HG02981 (cell line): ENCODE measurements at regions not wholly inside any gene's neighbourhood (a gene's known extent, or its start where the extent isn't known, plus 50 kb on each side); places are given as distances from the start of the nearest gene placed in this dataset.

Experiments
- ATAC-seq: cut with Tn5 transposase; IDR thresholded peaks from one replicate; pipeline ENCODE4 v1.9.1; 2021; ENCODE audit warnings: mild to moderate bottlenecking, moderate library complexity; ENCODE audit not compliant: unreplicated experiment

- ATAC-seq, result no peak
Observed at GRCh38 chr5:106737111-106737510, 933.6 kb downstream of the EFNA5 start.

- no peak for ATAC-seq
Observed at GRCh38 chr5:106732624-106733023, 938.1 kb downstream of the EFNA5 start.

GRCh38 chr5:106730912-106731311 is 939.8 kb downstream of the EFNA5 start:
- no peak for ATAC-seq

GRCh38 chr5:106730506-106730905 is 940.2 kb downstream of the EFNA5 start:
- ATAC-seq, result no peak

GRCh38 chr5:106728208-106728607 is 942.5 kb downstream of the EFNA5 start:
- no peak for ATAC-seq

GRCh38 chr5:106727071-106727470 is 943.7 kb downstream of the EFNA5 start:
- ATAC-seq, result no peak

GRCh38 chr5:106720367-106720766 is 950.4 kb downstream of the EFNA5 start:
- no peak for ATAC-seq

GRCh38 chr5:106699796-106700195 is 970.9 kb downstream of the EFNA5 start:
- ATAC-seq, result no peak

GRCh38 chr5:106699198-106699597 is 971.5 kb downstream of the EFNA5 start:
- no peak for ATAC-seq

GRCh38 chr5:106698169-106698568 is 972.6 kb downstream of the EFNA5 start:
- ATAC-seq, result no peak

GRCh38 chr5:106691701-106692100 is 979.0 kb downstream of the EFNA5 start:
- no peak for ATAC-seq

- no peak for ATAC-seq
Observed at GRCh38 chr5:106690585-106690984, 980.2 kb downstream of the EFNA5 start.

GRCh38 chr5:106680330-106680729 is 990.4 kb downstream of the EFNA5 start:
- peak; percentile 79 for ATAC-seq

GRCh38 chr5:106677057-106677456 is 993.7 kb downstream of the EFNA5 start:
- no peak for ATAC-seq

GRCh38 chr5:106675687-106676086 is 995.0 kb downstream of the EFNA5 start:
- ATAC-seq, result no peak

- ATAC-seq, result no peak
Observed at GRCh38 chr5:106673941-106674340, 996.8 kb downstream of the EFNA5 start.

- ATAC-seq, result no peak
Observed at GRCh38 chr5:106661866-106662265, 1008.9 kb downstream of the EFNA5 start.

- ATAC-seq, result no peak
Observed at GRCh38 chr5:106660681-106661080, 1010.1 kb downstream of the EFNA5 start.

- ATAC-seq, result no peak
Observed at GRCh38 chr5:106658150-106658549, 1012.6 kb downstream of the EFNA5 start.

- ATAC-seq, result no peak
Observed at GRCh38 chr5:106656821-106657220, 1013.9 kb downstream of the EFNA5 start.

- ATAC-seq, result no peak
Observed at GRCh38 chr5:106649031-106649430, 1021.7 kb downstream of the EFNA5 start.

- ATAC-seq, result no peak
Observed at GRCh38 chr5:106648401-106648800, 1022.3 kb downstream of the EFNA5 start.

- no peak for ATAC-seq
Observed at GRCh38 chr5:106646106-106646505, 1024.6 kb downstream of the EFNA5 start.

- no peak for ATAC-seq
Observed at GRCh38 chr5:106640511-106640910, 1030.2 kb downstream of the EFNA5 start.
